ENCODE measurements at regions not wholly inside any gene's neighbourhood (a gene's known extent, or its start where the extent isn't known, plus 50 kb on each side); places are given as distances from the start of the nearest gene placed in this dataset.

DNA sequence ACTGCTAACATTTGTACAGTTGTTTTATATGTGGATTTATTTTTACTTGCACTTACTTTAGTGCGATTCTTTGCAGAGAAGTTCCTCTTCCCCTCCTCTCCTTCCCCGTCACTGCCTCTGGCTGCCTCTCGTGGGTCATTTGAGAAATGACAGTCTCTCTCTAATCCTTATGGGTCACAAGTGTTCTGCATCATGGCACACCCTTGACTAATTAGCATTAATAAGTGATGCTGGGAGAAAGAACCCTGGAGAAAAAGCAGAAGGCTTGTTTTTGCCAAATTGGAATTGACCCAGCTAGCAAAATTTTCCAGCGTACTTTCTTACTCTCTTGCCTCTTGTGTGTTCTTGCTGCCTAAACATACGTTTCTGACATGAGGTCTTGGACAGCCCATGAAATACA lies 301.2 kb downstream of the DUSP10 start:
- intact Hi-C loops (cut with micrococcal nuclease): no loop called here
- H3K27me3 Mint-ChIP-seq (ENCODE audit: low read depth in 2 of 2): peaks cover 7 to 42% of the 10 kb centered on the region in 2 donors
- no peaks in the 10 kb centered on the region for H3K9me3 ChIP-seq (ENCODE audit: control insufficient read depth, insufficient read depth, low read length)
- H3K9me3 Mint-ChIP-seq: no peaks in the 10 kb centered on the region
- no peaks in the 10 kb centered on the region for H3K36me3 Mint-ChIP-seq
- H3K27ac ChIP-seq (ENCODE audit: low read length): no peak overlapping the region
- no peak overlapping the region for H3K4me3 Mint-ChIP-seq
- peak overlapping the region in 1 of 2 donors; percentile 44 for H3K27ac Mint-ChIP-seq
- H3K4me3 ChIP-seq (ENCODE audit: low read length): no peak overlapping the region
- 60% methylated on average over 5 of the region's 5 CpGs for WGBS (ENCODE audit: insufficient coverage)
- DNase-seq: no peak
- no peaks in the 10 kb centered on the region for H3K4me1 ChIP-seq (ENCODE audit: control insufficient read depth, insufficient read depth, low read length)
- H3K27me3 ChIP-seq (ENCODE audit: control insufficient read depth, insufficient read depth, low read length): no peaks in the 10 kb centered on the region
- no peak for TF ChIP-seq CTCF (IDR thresholded peaks at IDR 0.05)
- ATAC-seq: no peak
- peaks cover 0 to 4% of the 10 kb centered on the region in 2 donors for H3K4me1 Mint-ChIP-seq
- H3K36me3 ChIP-seq (ENCODE audit: control insufficient read depth, insufficient read depth, low read length): no peaks in the 10 kb centered on the region

GRCh38 chr1:221442056-221442455 lies 299.8 kb downstream of the DUSP10 start:
- peaks cover 16 to 55% of the 10 kb centered on the region in 2 donors for H3K27me3 Mint-ChIP-seq (ENCODE audit: low read depth in 2 of 2)
- H3K36me3 ChIP-seq (ENCODE audit: control insufficient read depth, insufficient read depth, low read length): no peaks in the 10 kb centered on the region
- no peaks in the 10 kb centered on the region for H3K4me1 ChIP-seq (ENCODE audit: control insufficient read depth, insufficient read depth, low read length)
- DNase-seq (no peak), ATAC-seq (no peak)
- no peak overlapping the region for H3K4me3 Mint-ChIP-seq
- no peak overlapping the region for H3K27ac ChIP-seq (ENCODE audit: low read length)
- H3K27me3 ChIP-seq (ENCODE audit: control insufficient read depth, insufficient read depth, low read length): no peaks in the 10 kb centered on the region
- H3K36me3 Mint-ChIP-seq: no peaks in the 10 kb centered on the region
- intact Hi-C loops (cut with micrococcal nuclease): no loop called here
- H3K9me3 Mint-ChIP-seq: no peaks in the 10 kb centered on the region
- H3K27ac Mint-ChIP-seq: no peak overlapping the region
- 49% methylated on average over 2 of the region's 3 CpGs for WGBS (ENCODE audit: insufficient coverage)
- TF ChIP-seq CTCF (IDR thresholded peaks at IDR 0.05): no peak
- H3K4me1 Mint-ChIP-seq: peaks cover 0 to 4% of the 10 kb centered on the region in 2 donors
- H3K4me3 ChIP-seq (ENCODE audit: low read length): no peak overlapping the region
- H3K9me3 ChIP-seq (ENCODE audit: control insufficient read depth, insufficient read depth, low read length): no peaks in the 10 kb centered on the region

DNA sequence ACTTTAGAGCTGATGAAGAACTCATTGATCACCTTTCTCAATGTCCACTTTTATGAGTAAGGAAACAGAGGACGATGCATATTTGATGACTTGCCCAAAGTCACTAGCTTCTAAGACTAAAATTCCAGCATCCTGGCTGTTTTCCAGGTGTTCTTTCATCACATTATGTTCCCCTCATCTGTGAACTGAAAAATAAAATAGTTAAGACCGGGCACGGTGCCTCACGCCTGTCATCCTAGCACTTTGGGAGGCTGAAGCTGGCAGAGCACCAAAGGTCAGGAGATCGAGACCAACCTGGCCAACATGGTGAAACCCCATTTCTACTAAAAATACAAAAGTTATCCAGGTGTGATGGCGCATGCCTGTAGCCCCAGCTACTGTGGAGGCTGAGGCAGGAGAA lies 297.5 kb downstream of the DUSP10 start:
- H3K27me3 Mint-ChIP-seq (ENCODE audit: low read depth in 2 of 2): peaks cover 19 to 65% of the 10 kb centered on the region in 2 donors
- WGBS (ENCODE audit: insufficient coverage): 94% methylated on average over 6 of the region's 6 CpGs
- Histone ChIP-seq H3K27ac (ENCODE audit: low read length) (no peak overlapping the region), H3K4me3 (ENCODE audit: low read length) (no peak overlapping the region), H3K4me1 (ENCODE audit: control insufficient read depth, insufficient read depth, low read length) (no peaks in the 10 kb centered on the region), H3K27me3 (ENCODE audit: control insufficient read depth, insufficient read depth, low read length) (no peaks in the 10 kb centered on the region), H3K36me3 (ENCODE audit: control insufficient read depth, insufficient read depth, low read length) (no peaks in the 10 kb centered on the region), H3K9me3 (ENCODE audit: control insufficient read depth, insufficient read depth, low read length) (no peaks in the 10 kb centered on the region)
- H3K36me3 Mint-ChIP-seq: no peaks in the 10 kb centered on the region
- DNase-seq (no peak), ATAC-seq (no peak)
- intact Hi-C loops (cut with micrococcal nuclease): no loop called here
- H3K4me3 Mint-ChIP-seq: no peak overlapping the region
- H3K4me1 Mint-ChIP-seq: peaks cover 0 to 2% of the 10 kb centered on the region in 2 donors
- no peak overlapping the region for H3K27ac Mint-ChIP-seq
- TF ChIP-seq CTCF (IDR thresholded peaks at IDR 0.05): no peak
- no peaks in the 10 kb centered on the region for H3K9me3 Mint-ChIP-seq

- intact Hi-C loops (cut with micrococcal nuclease): no loop called here
- no peaks in the 10 kb centered on the region for H3K4me1 Mint-ChIP-seq
- no peaks in the 10 kb centered on the region for H3K36me3 ChIP-seq (ENCODE audit: control insufficient read depth, insufficient read depth, low read length)
- 90% methylated on average over 7 of the region's 7 CpGs for WGBS (ENCODE audit: insufficient coverage)
- DNase-seq (no peak), ATAC-seq (no peak)
- H3K36me3 Mint-ChIP-seq: no peaks in the 10 kb centered on the region
- H3K4me1 ChIP-seq (ENCODE audit: control insufficient read depth, insufficient read depth, low read length): no peaks in the 10 kb centered on the region
- TF ChIP-seq CTCF (IDR thresholded peaks at IDR 0.05): no peak
- H3K9me3 ChIP-seq (ENCODE audit: control insufficient read depth, insufficient read depth, low read length): no peaks in the 10 kb centered on the region
- H3K27me3 Mint-ChIP-seq (ENCODE audit: low read depth in 2 of 2): peaks cover 23 to 49% of the 10 kb centered on the region in 2 donors
- H3K4me3 Mint-ChIP-seq: no peak overlapping the region
- H3K27ac Mint-ChIP-seq: no peak overlapping the region
- no peak overlapping the region for H3K27ac ChIP-seq (ENCODE audit: low read length)
- no peak overlapping the region for H3K4me3 ChIP-seq (ENCODE audit: low read length)
- peaks cover 6% of the 10 kb centered on the region for H3K27me3 ChIP-seq (ENCODE audit: control insufficient read depth, insufficient read depth, low read length)
- H3K9me3 Mint-ChIP-seq: no peaks in the 10 kb centered on the region
Observed at GRCh38 chr1:221448585-221449175, 293.2 kb downstream of the DUSP10 start.

Data from natural killer cell (primary cell).